ENCODE measurements at regions not wholly inside any gene's neighbourhood (a gene's known extent, or its start where the extent isn't known, plus 50 kb on each side); places are given as distances from the start of the nearest gene placed in this dataset.

GRCh38 chr15:97654481-97655076 lies 305.9 kb upstream of the ARRDC4 start:
- DNase-seq, result no peak

GRCh38 chr15:97661796-97662195 lies 298.7 kb upstream of the ARRDC4 start:
- no peak for DNase-seq

GRCh38 chr15:97672586-97672985 lies 287.9 kb upstream of the ARRDC4 start:
- DNase-seq, result no peak

- DNase-seq, result no peak
Measured at GRCh38 chr15:97678656-97679055, 281.8 kb upstream of the ARRDC4 start.

GRCh38 chr15:97679106-97679688 lies 281.3 kb upstream of the ARRDC4 start:
- DNase-seq, result no peak

GRCh38 chr15:97680606-97681220 lies 279.8 kb upstream of the ARRDC4 start:
- no peak for DNase-seq

- DNase-seq, result no peak
Measured at GRCh38 chr15:97683831-97684230, 276.7 kb upstream of the ARRDC4 start.

GRCh38 chr15:97684249-97684648 lies 276.3 kb upstream of the ARRDC4 start:
- DNase-seq, result no peak

- no peak for DNase-seq
Measured at GRCh38 chr15:97686324-97686723, 274.2 kb upstream of the ARRDC4 start.

- no peak for DNase-seq
Measured at GRCh38 chr15:97687654-97688053, 272.8 kb upstream of the ARRDC4 start.

- DNase-seq, result no peak
Measured at GRCh38 chr15:97688177-97688576, 272.3 kb upstream of the ARRDC4 start.

- DNase-seq, result no peak
Measured at GRCh38 chr15:97688886-97689285, 271.6 kb upstream of the ARRDC4 start.

- no peak for DNase-seq
Measured at GRCh38 chr15:97691078-97691477, 269.4 kb upstream of the ARRDC4 start.

- no peak for DNase-seq
Measured at GRCh38 chr15:97691799-97692198, 268.7 kb upstream of the ARRDC4 start.

GRCh38 chr15:97692301-97693015 lies 268.0 kb upstream of the ARRDC4 start:
- DNase-seq, result no peak

GRCh38 chr15:97694456-97694855 lies 266.0 kb upstream of the ARRDC4 start:
- no peak for DNase-seq

GRCh38 chr15:97703400-97703799 lies 257.1 kb upstream of the ARRDC4 start:
- no peak for DNase-seq

- DNase-seq, result no peak
Measured at GRCh38 chr15:97706059-97706458, 254.4 kb upstream of the ARRDC4 start.

GRCh38 chr15:97708252-97708651 lies 252.3 kb upstream of the ARRDC4 start:
- no peak for DNase-seq

GRCh38 chr15:97712530-97712929 lies 248.0 kb upstream of the ARRDC4 start:
- no peak for DNase-seq

- DNase-seq, result no peak
Measured at GRCh38 chr15:97717806-97718205, 242.7 kb upstream of the ARRDC4 start.

- DNase-seq, result no peak
Measured at GRCh38 chr15:97718509-97718908, 242.0 kb upstream of the ARRDC4 start.

GRCh38 chr15:97728791-97729190 lies 231.7 kb upstream of the ARRDC4 start:
- DNase-seq, result no peak

- no peak for DNase-seq
Measured at GRCh38 chr15:97729270-97729669, 231.2 kb upstream of the ARRDC4 start.
